Progenitor cell of endocrine pancreas (in vitro differentiated cells): ENCODE measurements at regions not wholly inside any gene's neighbourhood (a gene's known extent, or its start where the extent isn't known, plus 50 kb on each side); places are given as distances from the start of the nearest gene placed in this dataset.

Experiments used
- DNase-seq: peaks from one replicate; pipeline ENCODE4 v3.0.0; 2021; ENCODE audit warnings: low spot score; ENCODE audit not compliant: unreplicated experiment
- H3K27ac Mint-ChIP-seq: 2 replicates; pipeline ENCODE4 v1.8.0; 2021; ENCODE audit warnings: mild to moderate bottlenecking, moderate library complexity, mixed read lengths
- H3K27me3 Mint-ChIP-seq: 2 replicates; pipeline ENCODE4 v1.8.0; 2021; ENCODE audit warnings: mixed read lengths
- H3K36me3 Mint-ChIP-seq: 2 replicates; pipeline ENCODE4 v1.8.0; 2022; ENCODE audit warnings: mixed read lengths; ENCODE audit not compliant: insufficient read depth
- H3K4me1 Mint-ChIP-seq: 2 replicates; pipeline ENCODE4 v1.8.0; 2021; ENCODE audit warnings: low read depth, mixed read lengths
- H3K4me3 Mint-ChIP-seq: 2 replicates; pipeline ENCODE4 v1.8.0; 2021; ENCODE audit warnings: low read depth, mild to moderate bottlenecking, moderate library complexity, mixed read lengths
- H3K9me3 Mint-ChIP-seq: 2 replicates; pipeline ENCODE4 v1.8.0; 2021; ENCODE audit warnings: low read depth, mixed read lengths
- CTCF ChIP-seq: fragments of 200-600 bp; sonication (generic); IDR thresholded peaks from one replicate; pipeline ENCODE4 v1.5.0; 2021; ENCODE audit warnings: antibody characterized with exemption, mild to moderate bottlenecking; ENCODE audit not compliant: unreplicated experiment

DNA sequence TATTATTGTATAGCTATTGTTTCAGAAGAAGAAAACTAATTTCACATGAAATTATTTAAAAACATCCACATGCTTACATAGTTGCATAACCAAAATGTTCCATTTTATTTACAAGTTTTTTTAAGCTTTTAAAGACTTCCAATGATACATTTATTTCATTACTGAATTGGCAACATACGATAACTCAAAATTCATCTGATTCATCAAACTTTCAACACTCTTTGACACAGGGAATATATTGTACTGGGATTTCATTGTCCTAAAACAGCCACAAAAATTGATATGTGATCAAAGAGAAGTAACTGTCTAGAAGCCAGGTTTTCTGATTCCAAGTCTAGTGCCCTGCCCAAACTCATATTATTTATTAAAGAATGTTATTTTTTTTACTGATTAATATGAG, 131.4 kb upstream of the USP24 start:
- no peak overlapping the region for H3K4me3 Mint-ChIP-seq
- no peak for DNase-seq
- no peak for TF ChIP-seq CTCF
- H3K27me3 Mint-ChIP-seq: no peaks in the 10 kb centered on the region
- H3K4me1 Mint-ChIP-seq: no peaks in the 10 kb centered on the region
- H3K27ac Mint-ChIP-seq: no peak overlapping the region
- no peaks in the 10 kb centered on the region for H3K36me3 Mint-ChIP-seq
- H3K9me3 Mint-ChIP-seq: peaks cover 6% of the 10 kb centered on the region

DNA sequence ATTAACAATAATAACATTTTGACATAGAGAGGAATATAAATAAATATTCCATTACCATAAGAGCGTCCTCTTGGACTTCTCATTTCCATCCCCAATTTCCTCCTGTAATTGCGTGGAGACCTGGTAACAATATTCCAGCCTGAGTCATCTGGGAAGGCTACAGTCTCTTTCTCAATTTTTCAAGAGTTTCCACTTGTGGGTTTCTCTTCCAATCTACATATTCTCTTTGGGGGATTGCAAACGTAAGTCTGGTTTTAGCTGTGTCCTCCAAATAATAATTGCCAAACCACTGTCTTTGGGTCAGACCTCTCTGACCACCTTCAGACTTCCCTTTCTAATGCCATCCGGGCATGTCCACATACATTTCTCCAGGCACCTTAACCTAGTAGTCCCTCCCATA, 124.5 kb upstream of the USP24 start:
- Mint-ChIP-seq H3K36me3 (peaks cover 4% of the 10 kb centered on the region), H3K4me3 (no peak overlapping the region), H3K27ac (no peak overlapping the region), H3K4me1 (no peaks in the 10 kb centered on the region), H3K9me3 (peaks cover 12% of the 10 kb centered on the region), H3K27me3 (peaks cover 3% of the 10 kb centered on the region)
- TF ChIP-seq CTCF: no peak
- DNase-seq: no peak

DNA sequence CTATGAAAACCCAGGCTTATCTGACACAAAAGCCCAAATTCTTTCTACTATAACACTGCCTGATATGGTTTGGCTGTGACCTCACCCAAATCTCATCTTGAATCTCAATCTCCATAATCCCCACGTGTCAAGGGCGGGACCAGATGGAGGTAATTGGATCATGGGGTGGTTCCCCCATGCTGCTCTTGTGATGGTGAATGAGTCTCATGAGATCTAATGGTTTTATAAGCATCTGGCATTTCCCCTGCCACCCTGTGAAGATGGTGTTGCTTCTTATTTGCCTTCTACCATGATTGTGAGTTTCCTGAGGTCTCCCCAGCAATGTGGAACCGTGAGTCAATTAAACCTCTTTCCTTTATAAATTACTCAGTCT, 123.3 kb upstream of the USP24 start:
- no peak overlapping the region for H3K27ac Mint-ChIP-seq
- peaks cover 12% of the 10 kb centered on the region for H3K9me3 Mint-ChIP-seq
- no peak for DNase-seq
- peaks cover 9% of the 10 kb centered on the region for H3K27me3 Mint-ChIP-seq
- no peak overlapping the region for H3K4me3 Mint-ChIP-seq
- no peak for TF ChIP-seq CTCF
- peaks cover 4% of the 10 kb centered on the region for H3K36me3 Mint-ChIP-seq
- H3K4me1 Mint-ChIP-seq: no peaks in the 10 kb centered on the region

GRCh38 chr1:55337801-55338447, 122.8 kb upstream of the USP24 start:
- Mint-ChIP-seq H3K4me1 (peaks cover 1% of the 10 kb centered on the region), H3K36me3 (peaks cover 4% of the 10 kb centered on the region), H3K27ac (no peak overlapping the region), H3K4me3 (no peak overlapping the region), H3K27me3 (peaks cover 9% of the 10 kb centered on the region), H3K9me3 (peaks cover 12% of the 10 kb centered on the region)
- DNase-seq: no peak
- peak; percentile 45 for TF ChIP-seq CTCF

GRCh38 chr1:55334797-55335196, 119.6 kb upstream of the USP24 start:
- no peak for TF ChIP-seq CTCF

More at GRCh38 chr1:55334797-55335196, 119.6 kb upstream of the USP24 start:
- peaks cover 2% of the 10 kb centered on the region for H3K9me3 Mint-ChIP-seq
- no peak overlapping the region for H3K27ac Mint-ChIP-seq
- peaks cover 4% of the 10 kb centered on the region for H3K4me1 Mint-ChIP-seq
- H3K27me3 Mint-ChIP-seq: peaks cover 9% of the 10 kb centered on the region
- H3K36me3 Mint-ChIP-seq: peaks cover under 1% of the 10 kb centered on the region
- H3K4me3 Mint-ChIP-seq: no peak overlapping the region
- DNase-seq: no peak
